ENCODE measurements at regions not wholly inside any gene's neighbourhood (a gene's known extent, or its start where the extent isn't known, plus 50 kb on each side); places are given as distances from the start of the nearest gene placed in this dataset.

- Histone ChIP-seq H3K4me3 (replicated peaks; ENCODE audit: low read depth, low read length) (no peak overlapping the region), H3K36me3 (ENCODE audit: control insufficient read depth, insufficient read depth, low read length) (no peaks in the 10 kb centered on the region), H3K27me3 (replicated peaks; ENCODE audit: control insufficient read depth, insufficient read depth, low read length) (no peaks in the 10 kb centered on the region)
- no peak for DNase-seq (ENCODE audit: extremely low read depth, insufficient read length)
- no peak for TF ChIP-seq CTCF (IDR thresholded peaks at IDR 0.05; ENCODE audit: insufficient read depth, low read length, poor library complexity, severe bottlenecking)
These were observed 194.0 kb upstream of the MGMT start for GRCh38 chr10:129272866-129273650.

- DNase-seq (ENCODE audit: extremely low read depth, insufficient read length) = no peak
- Histone ChIP-seq H3K27me3 (replicated peaks; ENCODE audit: control insufficient read depth, insufficient read depth, low read length) (no peaks in the 10 kb centered on the region), H3K36me3 (ENCODE audit: control insufficient read depth, insufficient read depth, low read length) (no peaks in the 10 kb centered on the region), H3K4me3 (replicated peaks; ENCODE audit: low read depth, low read length) (no peak overlapping the region)
- TF ChIP-seq CTCF (IDR thresholded peaks at IDR 0.05; ENCODE audit: insufficient read depth, low read length, poor library complexity, severe bottlenecking) = no peak
These were observed 193.2 kb upstream of the MGMT start for GRCh38 chr10:129273860-129274259.

GRCh38 chr10:129274748-129275474, 192.1 kb upstream of the MGMT start:
- TF ChIP-seq CTCF (IDR thresholded peaks at IDR 0.05; ENCODE audit: insufficient read depth, low read length, poor library complexity, severe bottlenecking) = no peak
- DNase-seq (ENCODE audit: extremely low read depth, insufficient read length) = no peak
- Histone ChIP-seq H3K36me3 (ENCODE audit: control insufficient read depth, insufficient read depth, low read length) (no peaks in the 10 kb centered on the region), H3K27me3 (replicated peaks; ENCODE audit: control insufficient read depth, insufficient read depth, low read length) (no peaks in the 10 kb centered on the region), H3K4me3 (replicated peaks; ENCODE audit: low read depth, low read length) (no peak overlapping the region)

GRCh38 chr10:129275886-129276285, 191.2 kb upstream of the MGMT start:
- no peaks in the 10 kb centered on the region for H3K36me3 ChIP-seq (ENCODE audit: control insufficient read depth, insufficient read depth, low read length)
- no peak for DNase-seq (ENCODE audit: extremely low read depth, insufficient read length)
- no peaks in the 10 kb centered on the region for H3K27me3 ChIP-seq (replicated peaks; ENCODE audit: control insufficient read depth, insufficient read depth, low read length)
- H3K4me3 ChIP-seq (replicated peaks; ENCODE audit: low read depth, low read length) = no peak overlapping the region
- TF ChIP-seq CTCF (IDR thresholded peaks at IDR 0.05; ENCODE audit: insufficient read depth, low read length, poor library complexity, severe bottlenecking) = no peak

GRCh38 chr10:129277084-129277483, 190.0 kb upstream of the MGMT start:
- no peak for DNase-seq (ENCODE audit: extremely low read depth, insufficient read length)
- no peaks in the 10 kb centered on the region for H3K36me3 ChIP-seq (ENCODE audit: control insufficient read depth, insufficient read depth, low read length)
- no peak overlapping the region for H3K4me3 ChIP-seq (replicated peaks; ENCODE audit: low read depth, low read length)
- no peak for TF ChIP-seq CTCF (IDR thresholded peaks at IDR 0.05; ENCODE audit: insufficient read depth, low read length, poor library complexity, severe bottlenecking)
- H3K27me3 ChIP-seq (replicated peaks; ENCODE audit: control insufficient read depth, insufficient read depth, low read length) = no peaks in the 10 kb centered on the region

Data from GM06990 (cell line).